ENCODE measurements at regions not wholly inside any gene's neighbourhood (a gene's known extent, or its start where the extent isn't known, plus 50 kb on each side); places are given as distances from the start of the nearest gene placed in this dataset.

- TF ChIP-seq CTCF (IDR thresholded peaks at IDR 0.05), result no peak
- TF ChIP-seq POLR2A (IDR thresholded peaks at IDR 0.05), result no peak
Measured at GRCh38 chr11:64476881-64477280, 78.9 kb upstream of the SLC22A11 start.
